ENCODE measurements at regions not wholly inside any gene's neighbourhood (a gene's known extent, or its start where the extent isn't known, plus 50 kb on each side); places are given as distances from the start of the nearest gene placed in this dataset.
A peak's percentile ranks its signal among the peaks of the same experiment; 100 is the strongest.

DNA sequence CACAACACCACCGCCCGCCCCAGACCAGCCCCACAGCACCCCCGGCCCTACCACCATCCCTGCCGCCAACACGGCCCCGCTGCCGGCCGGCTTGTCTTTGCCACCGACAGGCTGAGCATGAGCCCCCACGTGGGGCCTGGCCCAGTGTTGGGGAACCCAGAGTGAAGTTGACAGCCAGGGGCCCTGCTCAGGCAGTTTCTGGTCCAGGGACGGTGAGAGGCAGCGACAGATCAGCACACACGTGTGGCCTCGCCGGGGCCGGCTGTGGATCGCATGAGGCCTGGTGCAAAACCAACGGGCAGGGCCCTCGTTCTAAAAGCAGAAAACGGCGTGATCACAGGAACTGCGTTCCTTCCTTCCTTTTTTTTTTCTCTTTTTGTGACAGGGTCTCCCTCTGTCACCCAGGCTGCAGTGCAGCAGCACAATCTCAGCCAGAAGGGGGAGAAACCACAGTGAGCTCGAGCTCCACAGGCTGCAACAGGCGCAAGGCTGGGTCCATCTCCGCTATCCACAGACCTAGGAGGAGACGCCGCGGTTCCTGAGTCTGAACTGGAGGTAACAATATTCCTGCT lies 50.5 kb upstream of the FBRSL1 start:
- TF ChIP-seq, protein P1, sequence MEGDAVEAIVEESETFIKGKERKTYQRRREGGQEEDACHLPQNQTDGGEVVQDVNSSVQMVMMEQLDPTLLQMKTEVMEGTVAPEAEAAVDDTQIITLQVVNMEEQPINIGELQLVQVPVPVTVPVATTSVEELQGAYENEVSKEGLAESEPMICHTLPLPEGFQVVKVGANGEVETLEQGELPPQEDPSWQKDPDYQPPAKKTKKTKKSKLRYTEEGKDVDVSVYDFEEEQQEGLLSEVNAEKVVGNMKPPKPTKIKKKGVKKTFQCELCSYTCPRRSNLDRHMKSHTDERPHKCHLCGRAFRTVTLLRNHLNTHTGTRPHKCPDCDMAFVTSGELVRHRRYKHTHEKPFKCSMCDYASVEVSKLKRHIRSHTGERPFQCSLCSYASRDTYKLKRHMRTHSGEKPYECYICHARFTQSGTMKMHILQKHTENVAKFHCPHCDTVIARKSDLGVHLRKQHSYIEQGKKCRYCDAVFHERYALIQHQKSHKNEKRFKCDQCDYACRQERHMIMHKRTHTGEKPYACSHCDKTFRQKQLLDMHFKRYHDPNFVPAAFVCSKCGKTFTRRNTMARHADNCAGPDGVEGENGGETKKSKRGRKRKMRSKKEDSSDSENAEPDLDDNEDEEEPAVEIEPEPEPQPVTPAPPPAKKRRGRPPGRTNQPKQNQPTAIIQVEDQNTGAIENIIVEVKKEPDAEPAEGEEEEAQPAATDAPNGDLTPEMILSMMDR (IDR thresholded peaks at IDR 0.05; ENCODE audit: unreplicated experiment in 3 of 3) = no peak
- Mint-ChIP-seq H3K27ac (peak overlapping the region in 2 of 3 experiments; percentile 48 to 80), H3K9me3 (peaks cover 27% of the 10 kb centered on the region), H3K36me3 (ENCODE audit: low read depth) (no peaks in the 10 kb centered on the region), H3K4me1 (peaks cover 24% of the 10 kb centered on the region), H3K27me3 (ENCODE audit: low read depth) (peaks cover 26% of the 10 kb centered on the region), H3K4me3 (no peak overlapping the region)

DNA sequence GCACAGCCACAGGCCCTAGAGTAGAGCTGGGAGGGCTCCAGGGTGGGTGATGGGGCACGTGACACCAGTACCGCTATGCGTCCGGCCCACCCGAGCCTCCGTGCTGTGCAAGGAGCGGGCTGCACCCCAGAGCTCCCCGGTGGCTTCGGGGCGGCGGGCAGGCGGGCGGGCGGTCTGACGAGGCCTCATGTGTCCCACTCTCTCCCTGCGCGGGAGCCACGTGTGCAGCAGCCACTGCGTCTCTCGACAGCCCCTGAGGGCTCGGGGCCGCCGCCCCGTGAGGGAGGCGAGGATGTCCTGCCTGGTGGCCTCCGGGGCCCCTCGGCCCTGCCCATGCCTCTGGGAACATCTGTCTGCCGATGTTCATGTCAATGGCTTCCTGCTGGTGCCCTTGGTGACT lies 51.2 kb upstream of the FBRSL1 start:
- TF ChIP-seq, protein P1 (IDR thresholded peaks at IDR 0.05; ENCODE audit: unreplicated experiment in 3 of 3) = no peak
- Mint-ChIP-seq H3K9me3 (peaks cover 27% of the 10 kb centered on the region), H3K4me1 (peaks cover 24% of the 10 kb centered on the region), H3K27ac (no peak overlapping the region), H3K27me3 (ENCODE audit: low read depth) (peaks cover 26% of the 10 kb centered on the region), H3K36me3 (ENCODE audit: low read depth) (no peaks in the 10 kb centered on the region), H3K4me3 (no peak overlapping the region)

GRCh38 chr12:132437943-132438700 lies 51.8 kb upstream of the FBRSL1 start:
- peaks cover 21% of the 10 kb centered on the region for H3K9me3 Mint-ChIP-seq
- H3K27me3 Mint-ChIP-seq (ENCODE audit: low read depth) = peaks cover 21% of the 10 kb centered on the region
- H3K4me1 Mint-ChIP-seq = peaks cover 23% of the 10 kb centered on the region
- H3K36me3 Mint-ChIP-seq (ENCODE audit: low read depth) = peaks cover 4% of the 10 kb centered on the region
- H3K27ac Mint-ChIP-seq = peak overlapping the region in 1 of 3 experiments; percentile 63
- TF ChIP-seq, protein P1 (IDR thresholded peaks at IDR 0.05; ENCODE audit: unreplicated experiment in 3 of 3) = no peak
- H3K4me3 Mint-ChIP-seq = no peak overlapping the region

DNA sequence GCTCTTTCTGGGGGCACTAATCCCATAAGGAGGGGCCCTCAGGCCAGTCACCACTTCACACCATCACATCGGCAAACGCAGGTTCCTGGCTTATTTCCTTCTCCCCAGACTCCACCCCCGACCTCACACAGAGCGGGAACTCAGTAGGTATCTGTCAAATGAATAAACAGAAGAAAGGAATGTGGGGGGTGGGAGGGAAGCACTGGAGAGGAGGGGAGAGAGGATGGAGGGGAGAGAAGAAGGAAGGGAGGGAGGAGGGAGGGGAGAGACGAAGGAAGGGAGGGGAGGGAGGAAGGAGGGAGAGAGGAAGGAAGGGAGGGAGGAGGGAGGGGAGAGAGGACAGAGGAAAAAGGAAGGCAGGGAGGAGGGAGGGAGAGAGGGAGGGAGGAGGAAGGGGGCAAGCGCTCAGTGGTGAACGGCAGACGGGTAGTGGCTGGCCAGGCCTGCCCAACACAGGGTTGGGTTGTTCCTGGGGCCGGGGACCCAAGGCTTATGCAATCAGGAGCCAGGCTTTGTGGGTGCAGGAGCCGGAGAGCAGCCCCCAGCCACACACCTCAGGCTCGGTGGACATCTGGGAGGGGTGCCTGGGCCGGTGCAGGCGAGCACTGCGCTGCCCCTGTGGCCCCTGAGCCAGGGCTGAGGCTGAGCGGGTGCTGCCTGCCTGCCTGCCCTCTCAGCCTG lies 52.6 kb upstream of the FBRSL1 start:
- TF ChIP-seq, protein P1 (IDR thresholded peaks at IDR 0.05; ENCODE audit: unreplicated experiment in 3 of 3) = no peak
- peaks cover 22% of the 10 kb centered on the region for H3K27me3 Mint-ChIP-seq (ENCODE audit: low read depth)

DNA sequence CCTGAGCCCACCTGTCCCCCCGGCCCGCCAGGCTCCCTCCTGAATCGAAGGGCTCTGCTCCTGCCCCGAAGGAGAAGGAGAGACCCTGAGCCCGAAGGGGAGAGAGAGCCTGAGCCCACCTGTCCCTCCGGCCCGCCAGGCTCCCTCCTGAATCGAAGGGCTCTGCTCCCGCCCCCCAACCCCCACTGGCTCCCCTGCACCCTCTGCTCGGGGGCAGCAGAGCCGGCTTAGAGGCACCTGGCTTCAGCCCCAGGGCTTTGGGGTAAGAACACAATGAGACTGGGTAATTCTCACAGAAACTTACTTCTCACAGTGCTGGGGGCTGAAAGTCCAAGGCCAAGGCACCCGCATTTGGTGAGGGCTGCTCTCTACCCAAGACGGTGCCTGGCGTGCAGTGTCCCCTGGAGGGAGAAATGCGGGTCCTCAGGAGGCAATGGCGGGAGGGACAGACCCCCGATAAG lies 53.1 kb upstream of the FBRSL1 start:
- Mint-ChIP-seq H3K27me3 (ENCODE audit: low read depth) (peaks cover 22% of the 10 kb centered on the region), H3K4me3 (no peak overlapping the region)

More for the DNA sequence above, 52.6 kb upstream of the FBRSL1 start:
- Mint-ChIP-seq H3K4me3 (no peak overlapping the region), H3K36me3 (ENCODE audit: low read depth) (peaks cover 4% of the 10 kb centered on the region), H3K27ac (no peak overlapping the region), H3K4me1 (peaks cover 30% of the 10 kb centered on the region), H3K9me3 (peaks cover 20% of the 10 kb centered on the region)

More for the DNA sequence above, 53.1 kb upstream of the FBRSL1 start:
- peaks cover 20% of the 10 kb centered on the region for H3K9me3 Mint-ChIP-seq
- TF ChIP-seq, protein P1 (IDR thresholded peaks at IDR 0.05; ENCODE audit: unreplicated experiment in 3 of 3) = no peak
- H3K4me1 Mint-ChIP-seq = peaks cover 36% of the 10 kb centered on the region
- no peak overlapping the region for H3K27ac Mint-ChIP-seq
- peaks cover 4% of the 10 kb centered on the region for H3K36me3 Mint-ChIP-seq (ENCODE audit: low read depth)
